Smooth muscle cell (in vitro differentiated cells): ENCODE measurements at regions not wholly inside any gene's neighbourhood (a gene's known extent, or its start where the extent isn't known, plus 50 kb on each side); places are given as distances from the start of the nearest gene placed in this dataset.

Source experiments
- DNase-seq: peaks from one replicate; lab custom pipeline; 2025; ENCODE audit not compliant: unreplicated experiment; lab: John Stamatoyannopoulos, UW
- H2AFZ ChIP-seq: fragments of 200-600 bp; sonication (generic); 2 replicates; pipeline ENCODE4 v1.6.0; 2016; ENCODE audit warnings: antibody characterized with exemption, low read depth, mild to moderate bottlenecking
- H3F3A ChIP-seq: fragments of 200-600 bp; sonication (generic); 2 replicates; pipeline ENCODE4 v1.6.0; 2017; ENCODE audit warnings: antibody characterized with exemption, low read depth
- H3K27ac ChIP-seq: fragments of 200-600 bp; sonication (generic); 2 replicates; pipeline ENCODE4 v1.5.1; 2016; ENCODE audit warnings: low read depth, mild to moderate bottlenecking
- H3K27me3 ChIP-seq: fragments of 200-600 bp; sonication (generic); 2 replicates; pipeline ENCODE4 v1.6.1; 2016; ENCODE audit warnings: low read depth, mild to moderate bottlenecking
- H3K36me3 ChIP-seq: fragments of 200-600 bp; sonication (generic); 2 replicates; pipeline ENCODE4 v1.5.1; 2016; ENCODE audit warnings: low read depth
- H3K4me1 ChIP-seq: fragments of 200-600 bp; sonication (generic); 2 replicates; pipeline ENCODE4 v1.5.1; 2016; ENCODE audit warnings: low read depth
- H3K4me2 ChIP-seq: fragments of 200-600 bp; sonication (generic); 2 replicates; pipeline ENCODE4 v1.6.0; 2016; ENCODE audit warnings: mild to moderate bottlenecking
- H3K4me3 ChIP-seq: fragments of 200-600 bp; sonication (generic); 2 replicates; pipeline ENCODE4 v1.5.1; 2016; ENCODE audit warnings: mild to moderate bottlenecking
- H3K79me2 ChIP-seq: fragments of 200-600 bp; sonication (generic); 2 replicates; pipeline ENCODE4 v1.6.0; 2016; ENCODE audit warnings: low read depth, mild to moderate bottlenecking
- H3K9ac ChIP-seq: fragments of 200-600 bp; sonication (generic); 2 replicates; pipeline ENCODE4 v1.6.0; 2016; ENCODE audit warnings: low read depth
- H3K9me3 ChIP-seq: fragments of 200-600 bp; sonication (generic); replicated peaks from 2 replicates; pipeline ENCODE4 v1.5.1; 2016; ENCODE audit warnings: low read depth
- H4K20me1 ChIP-seq: fragments of 200-600 bp; sonication (generic); 2 replicates; pipeline ENCODE4 v1.6.0; 2016; ENCODE audit warnings: low read depth
- WGBS: methylation state at CpG from one replicate; pipeline ENCODE4 v1.1.7; 2016; ENCODE audit warnings: low lambda C conversion rate; 5-methylcytosine and 5-hydroxymethylcytosine counted together
- TF ChIP-seq, protein P1 (sequence below): fragments of 200-600 bp; sonication (generic); IDR thresholded peaks from 2 replicates; pipeline ENCODE4 v1.5.1; 2017; ENCODE audit warnings: borderline replicate concordance, mild to moderate bottlenecking, antibody characterized with exemption; ENCODE audit not compliant: insufficient read depth, poor library complexity, severe bottlenecking

GRCh38 chr2:22822835-22823234 lies 562.1 kb upstream of the KLHL29 start:
- Histone ChIP-seq H3K27ac (no peak overlapping the region), H3K4me1 (no peaks in the 10 kb centered on the region), H3K4me2 (no peak overlapping the region), H3K9ac (no peak overlapping the region), H3K9me3 (no peaks in the 10 kb centered on the region), H3F3A (no peaks in the 10 kb centered on the region), H3K27me3 (no peaks in the 10 kb centered on the region), H3K4me3 (no peak overlapping the region), H3K79me2 (no peaks in the 10 kb centered on the region), H3K36me3 (no peaks in the 10 kb centered on the region), H2AFZ (no peak overlapping the region), H4K20me1 (no peaks in the 10 kb centered on the region)
- no peak for DNase-seq
- TF ChIP-seq, protein P1, sequence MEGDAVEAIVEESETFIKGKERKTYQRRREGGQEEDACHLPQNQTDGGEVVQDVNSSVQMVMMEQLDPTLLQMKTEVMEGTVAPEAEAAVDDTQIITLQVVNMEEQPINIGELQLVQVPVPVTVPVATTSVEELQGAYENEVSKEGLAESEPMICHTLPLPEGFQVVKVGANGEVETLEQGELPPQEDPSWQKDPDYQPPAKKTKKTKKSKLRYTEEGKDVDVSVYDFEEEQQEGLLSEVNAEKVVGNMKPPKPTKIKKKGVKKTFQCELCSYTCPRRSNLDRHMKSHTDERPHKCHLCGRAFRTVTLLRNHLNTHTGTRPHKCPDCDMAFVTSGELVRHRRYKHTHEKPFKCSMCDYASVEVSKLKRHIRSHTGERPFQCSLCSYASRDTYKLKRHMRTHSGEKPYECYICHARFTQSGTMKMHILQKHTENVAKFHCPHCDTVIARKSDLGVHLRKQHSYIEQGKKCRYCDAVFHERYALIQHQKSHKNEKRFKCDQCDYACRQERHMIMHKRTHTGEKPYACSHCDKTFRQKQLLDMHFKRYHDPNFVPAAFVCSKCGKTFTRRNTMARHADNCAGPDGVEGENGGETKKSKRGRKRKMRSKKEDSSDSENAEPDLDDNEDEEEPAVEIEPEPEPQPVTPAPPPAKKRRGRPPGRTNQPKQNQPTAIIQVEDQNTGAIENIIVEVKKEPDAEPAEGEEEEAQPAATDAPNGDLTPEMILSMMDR, result no peak
- 73% methylated on average over 1 of the region's 1 CpG for WGBS

DNA sequence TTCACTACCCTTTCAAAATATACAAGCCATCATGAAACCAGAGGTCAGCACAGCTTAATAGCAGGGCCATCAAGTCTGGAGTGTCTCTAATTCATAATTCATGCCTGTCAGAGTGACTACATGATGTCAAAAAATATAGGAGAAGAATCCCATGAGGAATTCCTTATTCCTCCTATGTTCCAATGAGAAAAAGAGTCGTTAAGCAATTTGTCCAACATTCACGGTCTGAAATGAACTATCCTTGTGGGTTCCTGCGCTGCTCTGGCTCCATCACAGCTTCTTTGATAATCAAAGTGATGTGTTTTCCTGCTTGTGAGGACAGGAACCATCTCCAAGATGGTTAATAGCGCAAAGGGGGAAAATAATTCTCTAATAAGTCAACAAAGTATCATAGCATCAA lies 560.4 kb upstream of the KLHL29 start:
- 93% methylated on average over 4 of the region's 4 CpGs for WGBS
- H2AFZ ChIP-seq, result no peak overlapping the region

DNA sequence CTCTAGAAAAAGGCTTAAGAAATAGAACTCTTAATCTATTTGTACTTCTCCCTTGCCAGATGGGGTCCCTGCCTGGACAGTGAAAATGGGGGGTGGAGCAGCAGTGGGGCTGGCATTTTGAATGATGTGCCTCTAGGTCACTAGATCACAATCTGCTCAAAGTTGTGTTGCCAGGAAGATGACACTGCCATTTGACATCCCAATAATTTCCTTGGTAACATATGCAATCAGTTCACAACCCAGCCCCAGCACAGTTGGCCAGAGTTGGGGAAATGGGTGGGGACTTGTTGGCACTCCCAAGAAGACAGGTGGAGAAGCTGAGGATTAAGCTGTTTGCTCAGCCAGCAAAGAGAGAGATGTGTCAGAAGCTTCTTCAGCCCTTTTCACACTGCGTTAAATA lies 558.3 kb upstream of the KLHL29 start:
- Histone ChIP-seq H3K36me3 (no peaks in the 10 kb centered on the region), H3K79me2 (no peaks in the 10 kb centered on the region), H3K4me3 (no peak overlapping the region), H3F3A (no peaks in the 10 kb centered on the region), H4K20me1 (no peaks in the 10 kb centered on the region), H2AFZ (no peak overlapping the region), H3K9me3 (no peaks in the 10 kb centered on the region), H3K4me1 (no peaks in the 10 kb centered on the region), H3K9ac (no peak overlapping the region), H3K27ac (no peak overlapping the region), H3K27me3 (no peaks in the 10 kb centered on the region), H3K4me2 (no peak overlapping the region)
- DNase-seq, result no peak
- 95% methylated on average over 1 of the region's 1 CpG for WGBS
- TF ChIP-seq, protein P1, result no peak

More for the DNA sequence above, 560.4 kb upstream of the KLHL29 start:
- no peaks in the 10 kb centered on the region for H3K27me3 ChIP-seq
- H3K9ac ChIP-seq, result no peak overlapping the region
- no peaks in the 10 kb centered on the region for H3F3A ChIP-seq
- H3K79me2 ChIP-seq, result no peaks in the 10 kb centered on the region
- no peak overlapping the region for H3K4me3 ChIP-seq
- TF ChIP-seq, protein P1, result no peak
- H3K4me2 ChIP-seq, result no peak overlapping the region
- no peaks in the 10 kb centered on the region for H3K36me3 ChIP-seq
- DNase-seq, result no peak
- no peaks in the 10 kb centered on the region for H3K9me3 ChIP-seq
- H4K20me1 ChIP-seq, result no peaks in the 10 kb centered on the region
- H3K4me1 ChIP-seq, result no peaks in the 10 kb centered on the region
- no peak overlapping the region for H3K27ac ChIP-seq

DNA sequence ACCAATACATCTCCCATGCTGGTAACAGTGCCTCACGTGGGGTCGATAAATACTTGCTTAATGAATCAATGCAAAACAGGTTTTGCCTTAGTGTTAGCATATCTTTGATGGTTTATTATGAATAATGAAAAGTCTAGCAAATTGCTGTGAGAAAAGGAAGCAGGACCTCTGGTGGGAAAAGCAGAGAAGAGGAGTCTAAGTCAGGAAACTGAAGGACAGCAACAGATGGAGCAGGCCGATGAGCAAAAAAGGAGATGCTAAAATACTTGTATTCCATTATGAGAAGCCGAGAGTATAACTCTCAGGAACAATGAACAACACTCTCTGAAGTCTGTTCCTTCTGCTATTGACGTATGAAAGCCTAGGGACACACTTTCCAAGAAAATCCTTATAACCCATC lies 555.2 kb upstream of the KLHL29 start:
- Histone ChIP-seq H3F3A (no peaks in the 10 kb centered on the region), H3K4me3 (no peak overlapping the region), H3K27me3 (no peaks in the 10 kb centered on the region), H3K36me3 (no peaks in the 10 kb centered on the region), H3K4me2 (no peak overlapping the region), H3K4me1 (no peaks in the 10 kb centered on the region), H3K9me3 (no peaks in the 10 kb centered on the region), H2AFZ (no peak overlapping the region), H3K9ac (no peak overlapping the region), H3K79me2 (no peaks in the 10 kb centered on the region), H3K27ac (no peak overlapping the region), H4K20me1 (no peaks in the 10 kb centered on the region)
- TF ChIP-seq, protein P1, result no peak
- DNase-seq, result no peak
- WGBS, result 85% methylated on average over 5 of the region's 5 CpGs
